Dedifferentiated amniotic fluid mesenchymal stem cell (primary cell): ENCODE measurements at regions not wholly inside any gene's neighbourhood (a gene's known extent, or its start where the extent isn't known, plus 50 kb on each side); places are given as distances from the start of the nearest gene placed in this dataset.
"Not testable (repeated sequence)": the region's sequence is repeated elsewhere in the genome, so short reads cannot be mapped to it uniquely, and the experiment has no call there.

Experiments used
- DNase-seq: peaks from one replicate; pipeline ENCODE4 v3.0.0-alpha.2; 2016; ENCODE audit errors: extremely low spot score

DNA sequence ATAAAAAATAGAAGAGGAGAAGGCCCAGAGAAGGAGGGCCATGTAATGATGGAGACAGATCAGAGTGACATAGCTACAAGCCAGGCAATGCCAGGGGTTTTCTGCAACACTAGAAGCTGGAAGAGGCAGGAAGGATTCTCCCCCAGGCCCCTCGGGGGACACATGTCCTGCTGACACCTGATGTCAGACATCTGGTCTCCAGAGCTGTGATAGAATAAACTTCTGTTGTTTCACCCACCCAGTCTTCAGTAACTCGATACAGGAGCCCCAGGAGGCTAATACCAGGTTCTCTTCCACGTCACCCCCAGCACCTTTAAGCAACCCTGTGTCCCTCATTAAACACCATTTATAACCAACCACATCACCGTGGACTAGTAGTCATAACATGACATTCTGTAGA lies 94.9 kb downstream of the TMEM130 start:
- no peak for DNase-seq

GRCh38 chr7:98777051-98777450 lies 92.8 kb downstream of the TMEM130 start:
- no peak for DNase-seq

DNA sequence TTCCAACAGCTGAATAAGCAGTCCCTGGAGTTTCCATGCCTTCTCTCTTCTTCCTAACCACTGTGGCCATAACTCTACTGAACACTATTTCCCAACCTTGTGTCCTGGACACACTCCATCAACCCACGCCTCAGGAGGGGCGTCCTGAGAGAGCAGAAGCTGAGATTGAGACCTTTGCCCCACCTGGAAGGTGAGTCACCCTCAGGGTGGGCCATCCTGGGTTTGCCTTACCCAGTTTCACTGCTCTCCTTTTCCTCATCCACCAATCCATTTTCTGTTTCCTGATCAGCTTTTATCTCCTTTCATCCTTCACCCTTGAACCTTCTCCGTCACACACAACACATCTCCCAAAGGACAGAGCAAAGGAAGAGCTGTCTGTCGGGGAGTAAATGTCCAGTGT lies 91.4 kb downstream of the TMEM130 start:
- DNase-seq = no peak

DNA sequence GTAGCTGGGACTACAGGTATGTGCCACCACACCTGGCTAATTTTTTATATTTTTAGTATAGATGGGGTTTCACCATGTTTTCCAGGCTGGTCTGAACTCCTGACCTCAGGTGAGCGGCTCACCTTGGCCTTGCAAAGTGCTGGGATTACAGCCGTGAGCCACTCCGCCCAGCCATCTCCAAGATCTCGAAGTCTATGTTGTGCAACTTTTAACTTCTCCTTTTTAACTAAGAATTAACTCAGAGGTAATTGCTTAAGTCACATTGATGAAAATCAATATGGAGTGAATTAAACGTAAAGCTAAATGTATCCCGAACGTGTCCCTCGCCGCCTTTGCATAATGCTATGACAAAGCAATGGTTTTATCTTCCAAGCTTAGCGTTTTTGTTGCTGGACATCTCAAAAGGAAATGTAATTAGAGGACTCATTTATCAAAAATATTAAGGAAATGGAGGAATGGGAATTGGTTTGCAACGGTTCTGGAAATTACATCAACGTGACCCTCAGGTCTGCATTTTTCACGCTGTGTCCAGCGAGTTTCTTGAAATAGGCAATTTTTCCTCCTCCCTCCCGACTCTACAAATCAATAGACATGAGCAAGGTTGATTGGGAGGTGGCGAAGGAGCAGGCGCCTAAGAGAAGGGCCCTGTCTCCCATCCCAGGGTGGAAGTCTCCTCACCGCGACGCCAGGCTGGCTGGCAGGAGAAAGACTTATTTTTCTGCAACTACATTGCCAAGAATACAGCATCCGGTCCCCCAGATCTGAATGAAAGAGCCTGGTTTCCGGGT lies 89.8 kb downstream of the TMEM130 start:
- no peak for DNase-seq

DNA sequence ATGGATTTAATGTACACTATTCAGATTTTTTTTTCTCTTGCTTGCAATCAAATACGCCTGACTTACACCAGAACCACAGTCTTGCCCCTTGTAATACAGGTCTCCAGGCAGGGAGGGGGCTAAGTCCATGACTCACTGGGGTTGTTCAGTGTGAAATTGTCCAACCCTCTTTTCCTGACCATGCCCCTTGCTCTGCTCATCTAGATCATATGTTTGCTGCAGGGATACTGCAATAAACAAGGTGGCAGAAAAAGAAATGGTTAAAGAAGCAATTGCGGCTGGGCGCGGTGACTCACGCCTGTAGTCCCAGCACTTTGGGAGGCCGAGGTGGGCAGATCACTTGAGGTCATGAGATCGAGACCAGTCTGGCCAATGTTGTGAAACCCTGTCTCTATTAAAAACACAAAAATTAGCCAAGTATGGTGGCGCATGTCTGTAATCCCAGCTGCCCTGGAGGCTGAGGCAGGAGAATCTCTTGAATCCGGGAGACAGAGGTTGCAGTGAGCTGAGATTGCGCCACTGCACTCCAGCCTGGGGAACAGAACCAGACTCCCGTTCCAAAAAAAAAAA lies 85.5 kb downstream of the TMEM130 start:
- no peak for DNase-seq

GRCh38 chr7:98785929-98786571 lies 83.8 kb downstream of the TMEM130 start:
- no peak for DNase-seq

GRCh38 chr7:98788966-98789365 lies 80.8 kb downstream of the TMEM130 start:
- no peak for DNase-seq

GRCh38 chr7:98794453-98794852 lies 75.4 kb downstream of the TMEM130 start:
- DNase-seq = not testable (repeated sequence)

- DNase-seq = no peak
These were observed 73.9 kb downstream of the TMEM130 start for GRCh38 chr7:98795741-98796493.
